Thyroid gland (tissue), 4 donors: ENCODE measurements at regions not wholly inside any gene's neighbourhood (a gene's known extent, or its start where the extent isn't known, plus 50 kb on each side); places are given as distances from the start of the nearest gene placed in this dataset.

Experiments used
- CTCF ChIP-seq, 6 experiments: fragments of 200-600 bp in 3 of 6; fragments of 450-650 bp in 3 of 6; sonication (generic) in 3 of 6; IDR thresholded peaks; one replicate each; pipeline ENCODE4 v1.5.1; 2016 to 2019; ENCODE audit warnings: antibody characterized with exemption in 6 of 6, mild to moderate bottlenecking in 2 of 6, inconsistent platforms in 1 of 6, moderate library complexity in 1 of 6
- POLR2A ChIP-seq, 2 donors: fragments of 450-650 bp; IDR thresholded peaks; one replicate each; pipeline ENCODE4 v1.6.1; 2017; ENCODE audit warnings: antibody characterized with exemption in 2 of 2, mild to moderate bottlenecking in 2 of 2, moderate library complexity in 1 of 2

- TF ChIP-seq CTCF (IDR thresholded peaks at IDR 0.05) (no peak), POLR2A (IDR thresholded peaks at IDR 0.05) (no peak)
These were observed 391.1 kb upstream of the JAG1 start for GRCh38 chr20:11064946-11065345.
